SK-N-MC (cell line): ENCODE measurements at regions not wholly inside any gene's neighbourhood (a gene's known extent, or its start where the extent isn't known, plus 50 kb on each side); places are given as distances from the start of the nearest gene placed in this dataset.

ENCODE experiments used
- DNase-seq: peaks from one replicate; pipeline ENCODE4 v3.0.0-alpha.2; 2011; ENCODE audit warnings: low read depth, low spot score
- H3K27ac ChIP-seq: fragments of 200-600 bp; sonication (generic); 2 replicates; pipeline ENCODE4 v1.5.1; 2016; ENCODE audit warnings: mixed run types
- H3K36me3 ChIP-seq: fragments of 200-600 bp; sonication (generic); 2 replicates; pipeline ENCODE4 v1.6.1; 2017; ENCODE audit warnings: antibody characterized with exemption, low read length, mixed read lengths; ENCODE audit not compliant: insufficient read depth
- H3K4me3 ChIP-seq: fragments of 200-600 bp; sonication (generic); 2 replicates; pipeline ENCODE4 v1.5.1; 2016
- H3K9ac ChIP-seq: fragments of 200-600 bp; sonication (generic); 2 replicates; pipeline ENCODE4 v1.8.0; 2017; ENCODE audit warnings: mixed run types, mixed read lengths; ENCODE audit not compliant: insufficient read length
- H3K9me3 ChIP-seq: fragments of 200-600 bp; sonication (generic); 2 replicates; pipeline ENCODE4 v1.6.1; 2017; ENCODE audit warnings: low read depth, mild to moderate bottlenecking, antibody characterized with exemption, low read length, moderate library complexity, mixed read lengths
- EZH2 ChIP-seq: fragments of 200-600 bp; sonication (generic); IDR thresholded peaks from one replicate; pipeline ENCODE4 v1.6.1; 2017; ENCODE audit warnings: antibody characterized with exemption
- FOXP2 ChIP-seq: optimal IDR thresholded peaks from 2 replicates; pipeline ENCODE3; 2011; ENCODE audit warnings: mild to moderate bottlenecking, moderate library complexity; ENCODE audit not compliant: insufficient read depth; ENCODE audit errors: extremely low read length, control extremely low read depth
- POLR2AphosphoS5 ChIP-seq: IDR thresholded peaks from 2 replicates; pipeline ENCODE4 v1.6.1; 2012; ENCODE audit warnings: mild to moderate bottlenecking, low read depth, low read length, borderline replicate concordance

GRCh38 chr9:28688172-28688571, 1114.9 kb upstream of the C9orf72 start:
- no peak for DNase-seq
- no peak overlapping the region for H3K27ac ChIP-seq
- H3K9me3 ChIP-seq = no peaks in the 10 kb centered on the region
- no peaks in the 10 kb centered on the region for H3K36me3 ChIP-seq
- no peak overlapping the region for H3K9ac ChIP-seq
- H3K4me3 ChIP-seq = no peak overlapping the region
- no peak for TF ChIP-seq EZH2

- no peaks in the 10 kb centered on the region for H3K9me3 ChIP-seq
- no peak for TF ChIP-seq EZH2
Measured at GRCh38 chr9:28692012-28692411, 1118.7 kb upstream of the C9orf72 start.

GRCh38 chr9:28696960-28697359, 1123.7 kb upstream of the C9orf72 start:
- Histone ChIP-seq H3K4me3 (no peak overlapping the region), H3K9ac (no peak overlapping the region), H3K27ac (no peak overlapping the region), H3K9me3 (no peaks in the 10 kb centered on the region), H3K36me3 (no peaks in the 10 kb centered on the region)
- no peak for TF ChIP-seq FOXP2
- no peak for TF ChIP-seq POLR2AphosphoS5
- TF ChIP-seq EZH2 = no peak
- no peak for DNase-seq

More at GRCh38 chr9:28692012-28692411, 1118.7 kb upstream of the C9orf72 start:
- no peaks in the 10 kb centered on the region for H3K36me3 ChIP-seq
- DNase-seq = no peak
- no peak overlapping the region for H3K27ac ChIP-seq
- no peak overlapping the region for H3K9ac ChIP-seq
- no peak overlapping the region for H3K4me3 ChIP-seq

GRCh38 chr9:28699632-28700031, 1126.4 kb upstream of the C9orf72 start:
- Histone ChIP-seq H3K9me3 (no peaks in the 10 kb centered on the region), H3K36me3 (no peaks in the 10 kb centered on the region), H3K27ac (no peak overlapping the region), H3K9ac (no peak overlapping the region), H3K4me3 (no peak overlapping the region)
- TF ChIP-seq POLR2AphosphoS5 = no peak
- TF ChIP-seq FOXP2 = no peak
- TF ChIP-seq EZH2 = no peak
- DNase-seq = no peak

GRCh38 chr9:28707616-28708015, 1134.3 kb upstream of the C9orf72 start:
- no peak for TF ChIP-seq FOXP2
- no peak for TF ChIP-seq POLR2AphosphoS5
- no peak for TF ChIP-seq EZH2
- DNase-seq = no peak
- Histone ChIP-seq H3K27ac (no peak overlapping the region), H3K36me3 (no peaks in the 10 kb centered on the region), H3K4me3 (no peak overlapping the region), H3K9ac (no peak overlapping the region), H3K9me3 (no peaks in the 10 kb centered on the region)

- H3K9ac ChIP-seq = no peak overlapping the region
- H3K36me3 ChIP-seq = no peaks in the 10 kb centered on the region
- no peak for DNase-seq
- H3K27ac ChIP-seq = no peak overlapping the region
- no peaks in the 10 kb centered on the region for H3K9me3 ChIP-seq
- no peak for TF ChIP-seq FOXP2
- TF ChIP-seq EZH2 = no peak
- TF ChIP-seq POLR2AphosphoS5 = no peak
- no peak overlapping the region for H3K4me3 ChIP-seq
Measured at GRCh38 chr9:28714188-28714587, 1140.9 kb upstream of the C9orf72 start.

GRCh38 chr9:28718226-28718625, 1144.9 kb upstream of the C9orf72 start:
- peak; percentile 34 for DNase-seq
- H3K36me3 ChIP-seq = no peaks in the 10 kb centered on the region
- H3K9ac ChIP-seq = no peak overlapping the region
- TF ChIP-seq FOXP2 (no peak), EZH2 (no peak), POLR2AphosphoS5 (no peak)
- no peaks in the 10 kb centered on the region for H3K9me3 ChIP-seq
- no peak overlapping the region for H3K4me3 ChIP-seq
- no peak overlapping the region; the same call in 1 of the 2 replicates for H3K27ac ChIP-seq

GRCh38 chr9:28720746-28721145, 1147.5 kb upstream of the C9orf72 start:
- no peak overlapping the region for H3K9ac ChIP-seq
- DNase-seq = no peak
- no peaks in the 10 kb centered on the region for H3K9me3 ChIP-seq
- no peak for TF ChIP-seq EZH2
- TF ChIP-seq FOXP2 = no peak
- no peak for TF ChIP-seq POLR2AphosphoS5
- H3K27ac ChIP-seq = no peak overlapping the region
- no peaks in the 10 kb centered on the region for H3K36me3 ChIP-seq
- H3K4me3 ChIP-seq = no peak overlapping the region

GRCh38 chr9:28730111-28730510, 1156.8 kb upstream of the C9orf72 start:
- H3K27ac ChIP-seq = no peak overlapping the region
- no peak overlapping the region for H3K4me3 ChIP-seq
- H3K9ac ChIP-seq = no peak overlapping the region
- H3K36me3 ChIP-seq = no peaks in the 10 kb centered on the region
- TF ChIP-seq EZH2 (no peak), POLR2AphosphoS5 (no peak), FOXP2 (no peak)
- DNase-seq = no peak
- H3K9me3 ChIP-seq = no peaks in the 10 kb centered on the region
